ENCODE measurements at regions not wholly inside any gene's neighbourhood (a gene's known extent, or its start where the extent isn't known, plus 50 kb on each side); places are given as distances from the start of the nearest gene placed in this dataset.

DNA sequence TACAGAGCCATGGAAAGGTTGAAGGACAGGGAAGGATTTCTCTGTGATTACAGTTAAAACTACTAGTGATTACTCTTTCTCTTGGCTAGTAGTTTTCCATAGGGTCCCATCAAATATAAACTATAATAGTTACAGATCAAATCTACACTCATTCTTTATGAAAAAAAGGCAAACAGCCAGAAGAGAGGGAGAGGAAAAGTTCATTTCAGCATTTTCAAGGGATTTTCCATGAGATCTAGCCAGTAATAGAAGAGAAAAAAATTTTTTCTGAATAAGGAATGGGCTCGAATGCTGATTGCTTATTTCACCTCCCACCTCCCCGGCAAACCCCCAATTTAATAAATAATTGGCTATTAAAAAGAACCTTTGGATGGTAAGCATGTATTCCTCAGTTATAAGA is 74.8 kb upstream of the BLID start:
- TF ChIP-seq, protein P1, sequence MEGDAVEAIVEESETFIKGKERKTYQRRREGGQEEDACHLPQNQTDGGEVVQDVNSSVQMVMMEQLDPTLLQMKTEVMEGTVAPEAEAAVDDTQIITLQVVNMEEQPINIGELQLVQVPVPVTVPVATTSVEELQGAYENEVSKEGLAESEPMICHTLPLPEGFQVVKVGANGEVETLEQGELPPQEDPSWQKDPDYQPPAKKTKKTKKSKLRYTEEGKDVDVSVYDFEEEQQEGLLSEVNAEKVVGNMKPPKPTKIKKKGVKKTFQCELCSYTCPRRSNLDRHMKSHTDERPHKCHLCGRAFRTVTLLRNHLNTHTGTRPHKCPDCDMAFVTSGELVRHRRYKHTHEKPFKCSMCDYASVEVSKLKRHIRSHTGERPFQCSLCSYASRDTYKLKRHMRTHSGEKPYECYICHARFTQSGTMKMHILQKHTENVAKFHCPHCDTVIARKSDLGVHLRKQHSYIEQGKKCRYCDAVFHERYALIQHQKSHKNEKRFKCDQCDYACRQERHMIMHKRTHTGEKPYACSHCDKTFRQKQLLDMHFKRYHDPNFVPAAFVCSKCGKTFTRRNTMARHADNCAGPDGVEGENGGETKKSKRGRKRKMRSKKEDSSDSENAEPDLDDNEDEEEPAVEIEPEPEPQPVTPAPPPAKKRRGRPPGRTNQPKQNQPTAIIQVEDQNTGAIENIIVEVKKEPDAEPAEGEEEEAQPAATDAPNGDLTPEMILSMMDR (IDR thresholded peaks at IDR 0.05; ENCODE audit: low read length) = no peak
- no peak for TF ChIP-seq EZH2 (optimal IDR thresholded peaks at IDR 0.05; ENCODE audit: low read depth, low read length)
